SU-DHL-6 (cell line): ENCODE measurements at regions not wholly inside any gene's neighbourhood (a gene's known extent, or its start where the extent isn't known, plus 50 kb on each side); places are given as distances from the start of the nearest gene placed in this dataset.

Source experiments
- H2AFZ ChIP-seq: fragments of 200-600 bp; sonication (generic); 2 replicates; pipeline ENCODE4 v1.6.1; 2014; ENCODE audit warnings: low read depth, mild to moderate bottlenecking, moderate library complexity, mixed read lengths, antibody characterized with exemption, low read length; ENCODE audit not compliant: severe bottlenecking
- H3F3A ChIP-seq: fragments of 200-600 bp; shearing (Covaris generic); 2 replicates; pipeline ENCODE4 v1.6.0; 2016; ENCODE audit warnings: antibody characterized with exemption, mild to moderate bottlenecking; ENCODE audit not compliant: insufficient read depth
- H3K27ac ChIP-seq: fragments of 200-600 bp; sonication (generic); 2 replicates; pipeline ENCODE4 v1.5.1; 2016; ENCODE audit warnings: low read depth, mild to moderate bottlenecking, low read length, moderate library complexity, mixed read lengths
- H3K27me3 ChIP-seq: fragments of 200-600 bp; sonication (generic), shearing (Covaris generic); 2 replicates; pipeline ENCODE4 v1.6.0; 2014; ENCODE audit warnings: mild to moderate bottlenecking, low read length
- H3K36me3 ChIP-seq: fragments of 200-600 bp; sonication (generic); 2 replicates; pipeline ENCODE4 v1.6.1; 2014; ENCODE audit warnings: mild to moderate bottlenecking, low read length, mixed read lengths
- H3K4me2 ChIP-seq: fragments of 300-600, 200-600 bp; shearing (Covaris generic), sonication (generic); 2 replicates; pipeline ENCODE4 v1.6.0; 2014; ENCODE audit warnings: low read length, low read depth, mild to moderate bottlenecking; ENCODE audit not compliant: poor library complexity, severe bottlenecking
- H3K4me3 ChIP-seq: fragments of 200-600 bp; sonication (generic); 2 replicates; pipeline ENCODE4 v1.5.1; 2014; ENCODE audit warnings: antibody characterized with exemption, low read length, mild to moderate bottlenecking, mixed read lengths; ENCODE audit not compliant: insufficient read depth, poor library complexity, severe bottlenecking
- H3K79me2 ChIP-seq: fragments of 200-600 bp; sonication (generic); 2 replicates; pipeline ENCODE4 v1.6.1; 2014; ENCODE audit warnings: mild to moderate bottlenecking, low read length, moderate library complexity; ENCODE audit not compliant: insufficient read depth
- H3K9ac ChIP-seq: fragments of 200-600 bp; sonication (generic); 2 replicates; pipeline ENCODE4 v1.7.0; 2014; ENCODE audit warnings: mild to moderate bottlenecking, low read length
- H3K9me2 ChIP-seq: fragments of 200-600 bp; sonication (generic); replicated peaks from 2 replicates; pipeline ENCODE4 v1.6.1; 2014; ENCODE audit warnings: low read length; ENCODE audit not compliant: insufficient read depth
- H3K9me3 ChIP-seq: fragments of 200-600 bp; sonication (generic); 2 replicates; pipeline ENCODE4 v1.6.1; 2014; ENCODE audit warnings: low read length, mixed read lengths; ENCODE audit not compliant: insufficient read depth
- H4K20me1 ChIP-seq: fragments of 200-600 bp; sonication (generic); 2 replicates; pipeline ENCODE4 v1.6.1; 2014; ENCODE audit warnings: low read depth, mild to moderate bottlenecking, antibody characterized with exemption, low read length, moderate library complexity, mixed read lengths
- CTCF ChIP-seq: fragments of 200-600 bp; sonication (generic); IDR thresholded peaks from one replicate; pipeline ENCODE4 v1.5.1; 2017; ENCODE audit warnings: antibody characterized with exemption, mild to moderate bottlenecking, low read length, moderate library complexity; ENCODE audit not compliant: insufficient read depth, poor library complexity, severe bottlenecking
- EZH2phosphoT487 ChIP-seq: fragments of 200-600 bp; sonication (generic), shearing (Covaris generic); conservative IDR thresholded peaks from 2 replicates; pipeline ENCODE4 v1.6.1; 2018; ENCODE audit warnings: mild to moderate bottlenecking, antibody characterized with exemption, low read length, moderate library complexity, mixed read lengths

GRCh38 chr11:95547186-95547585 lies 242.4 kb downstream of the FAM76B start:
- Histone ChIP-seq H3K27ac (no peak overlapping the region), H3K4me2 (no peak overlapping the region), H3K27me3 (no peaks in the 10 kb centered on the region), H3F3A (no peaks in the 10 kb centered on the region), H2AFZ (no peak overlapping the region), H3K79me2 (no peaks in the 10 kb centered on the region), H3K9me3 (no peaks in the 10 kb centered on the region), H4K20me1 (no peaks in the 10 kb centered on the region), H3K9me2 (no peaks in the 10 kb centered on the region), H3K4me3 (no peak overlapping the region), H3K9ac (no peak overlapping the region), H3K36me3 (no peaks in the 10 kb centered on the region)
- TF ChIP-seq CTCF (no peak), EZH2phosphoT487 (no peak)

GRCh38 chr11:95545116-95545875 lies 244.3 kb downstream of the FAM76B start:
- no peak overlapping the region for H3K4me3 ChIP-seq
- H3K27me3 ChIP-seq, result no peaks in the 10 kb centered on the region
- no peak overlapping the region for H2AFZ ChIP-seq
- no peak overlapping the region for H3K9ac ChIP-seq
- no peak for TF ChIP-seq CTCF
- no peak for TF ChIP-seq EZH2phosphoT487
- H3K4me2 ChIP-seq, result no peak overlapping the region
- no peaks in the 10 kb centered on the region for H3K9me3 ChIP-seq
- H3K36me3 ChIP-seq, result no peaks in the 10 kb centered on the region
- H4K20me1 ChIP-seq, result no peaks in the 10 kb centered on the region
- no peaks in the 10 kb centered on the region for H3K79me2 ChIP-seq
- H3F3A ChIP-seq, result no peaks in the 10 kb centered on the region
- H3K9me2 ChIP-seq, result no peaks in the 10 kb centered on the region
- H3K27ac ChIP-seq, result no peak overlapping the region

- Histone ChIP-seq H3K9me3 (no peaks in the 10 kb centered on the region), H3K4me2 (no peak overlapping the region), H3K27ac (no peak overlapping the region), H3K27me3 (no peaks in the 10 kb centered on the region), H3K9ac (no peak overlapping the region), H3K4me3 (no peak overlapping the region), H3F3A (no peaks in the 10 kb centered on the region), H3K9me2 (no peaks in the 10 kb centered on the region), H2AFZ (no peak overlapping the region), H3K79me2 (no peaks in the 10 kb centered on the region), H4K20me1 (no peaks in the 10 kb centered on the region), H3K36me3 (no peaks in the 10 kb centered on the region)
- TF ChIP-seq EZH2phosphoT487 (no peak), CTCF (no peak)
Observed at GRCh38 chr11:95544095-95544856, 245.3 kb downstream of the FAM76B start.
